T-helper 22 cell (primary cell): ENCODE measurements at regions not wholly inside any gene's neighbourhood (a gene's known extent, or its start where the extent isn't known, plus 50 kb on each side); places are given as distances from the start of the nearest gene placed in this dataset.
"Not testable (repeated sequence)": the region's sequence is repeated elsewhere in the genome, so short reads cannot be mapped to it uniquely, and the experiment has no call there.

Source experiments
- DNase-seq: peaks from one replicate; pipeline ENCODE4 v3.0.0-alpha.2; 2020; ENCODE audit warnings: low read depth

DNA sequence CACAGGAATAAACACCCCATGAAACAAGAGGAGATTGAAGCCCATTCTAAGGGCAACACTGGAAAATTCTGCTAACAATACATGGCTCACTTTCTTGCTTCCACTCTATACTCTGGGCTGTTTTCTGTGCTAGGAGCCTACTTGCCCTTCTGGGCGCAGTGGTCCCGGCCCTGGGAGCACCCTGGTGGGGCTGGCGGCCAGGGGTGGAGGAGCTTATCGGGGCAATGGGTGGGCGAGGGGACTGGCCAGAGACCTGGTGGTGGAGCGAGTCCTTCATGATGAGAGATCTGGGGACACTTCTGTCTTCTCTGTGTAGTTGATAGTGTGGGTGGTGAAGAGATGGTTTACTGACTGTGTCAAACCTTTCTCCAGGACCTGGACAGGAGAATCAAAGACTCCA lies 1128.5 kb downstream of the TBL1XR1 start:
- no peak for DNase-seq

DNA sequence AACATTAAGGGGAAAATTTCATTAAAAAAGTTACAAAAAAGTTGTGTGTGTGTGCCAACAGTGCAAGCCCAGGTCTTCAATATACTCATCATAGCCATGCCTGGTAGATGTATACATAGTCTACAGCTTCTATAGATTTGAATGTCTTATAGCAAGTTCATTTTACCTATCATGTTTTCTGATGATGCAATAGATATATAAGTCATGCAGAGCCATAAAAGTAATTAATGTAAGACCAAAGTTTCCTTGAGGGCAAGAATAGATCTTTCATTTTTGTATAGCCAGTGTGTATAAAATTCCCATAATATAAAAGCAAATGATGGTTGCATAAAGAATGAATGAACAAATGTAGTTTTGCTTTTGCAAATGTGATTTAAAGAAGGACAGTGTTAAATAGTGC lies 1138.4 kb downstream of the TBL1XR1 start:
- no peak for DNase-seq

DNA sequence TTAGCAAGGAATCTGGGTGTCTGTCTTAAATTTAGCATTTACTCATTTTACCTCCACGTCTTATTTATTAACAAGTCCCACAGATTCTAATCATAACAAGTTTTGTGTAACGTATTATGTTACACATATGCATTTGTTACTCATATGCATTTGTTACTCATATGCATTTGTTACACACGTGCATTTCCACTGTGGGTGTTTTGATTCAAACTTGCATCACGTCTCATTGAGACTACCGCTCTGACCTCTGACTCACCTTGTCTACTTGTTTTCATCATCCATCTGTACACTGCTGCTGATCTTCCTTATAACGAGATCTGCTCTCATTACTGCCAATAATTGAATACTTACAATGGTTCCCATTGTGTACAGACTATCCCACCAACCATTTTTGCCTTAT lies 1141.4 kb downstream of the TBL1XR1 start:
- no peak for DNase-seq

DNA sequence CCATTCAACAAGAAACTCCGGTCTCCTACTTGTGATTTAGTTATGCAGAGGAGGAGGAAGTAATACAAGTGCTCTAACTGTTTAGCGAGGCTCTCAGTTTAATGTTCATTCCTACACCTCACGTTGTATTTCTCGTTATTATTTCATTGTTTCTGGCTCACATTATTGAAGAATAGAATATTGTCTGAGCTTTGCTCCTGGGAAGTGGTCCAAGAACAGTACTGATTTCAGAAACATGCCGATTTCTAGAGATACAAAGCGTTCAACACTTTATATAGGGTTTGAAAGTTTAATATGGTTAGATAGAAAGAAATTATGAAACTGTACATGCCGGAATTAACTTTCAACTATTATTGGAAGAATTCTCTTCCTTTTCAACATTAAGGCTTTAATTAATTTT lies 1145.5 kb downstream of the TBL1XR1 start:
- no peak for DNase-seq

DNA sequence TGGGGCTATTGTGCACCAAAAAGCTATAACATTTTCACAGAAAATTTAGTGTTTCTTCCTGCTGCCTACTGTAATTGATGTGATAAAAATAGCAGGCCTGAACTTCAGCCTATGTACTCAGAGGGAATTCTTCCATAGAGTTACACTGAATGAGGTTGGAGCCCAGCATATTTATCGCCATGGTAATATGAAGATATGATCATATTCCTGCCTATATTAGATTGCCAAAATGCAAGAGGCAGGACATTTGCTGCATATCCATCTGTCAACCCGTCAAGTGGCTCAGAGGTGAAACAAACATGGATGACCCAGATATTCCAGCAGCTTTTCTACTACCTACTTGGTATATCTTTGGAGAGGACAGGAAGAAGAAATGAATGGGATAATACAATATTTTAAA lies 1150.6 kb downstream of the TBL1XR1 start:
- DNase-seq = no peak

DNA sequence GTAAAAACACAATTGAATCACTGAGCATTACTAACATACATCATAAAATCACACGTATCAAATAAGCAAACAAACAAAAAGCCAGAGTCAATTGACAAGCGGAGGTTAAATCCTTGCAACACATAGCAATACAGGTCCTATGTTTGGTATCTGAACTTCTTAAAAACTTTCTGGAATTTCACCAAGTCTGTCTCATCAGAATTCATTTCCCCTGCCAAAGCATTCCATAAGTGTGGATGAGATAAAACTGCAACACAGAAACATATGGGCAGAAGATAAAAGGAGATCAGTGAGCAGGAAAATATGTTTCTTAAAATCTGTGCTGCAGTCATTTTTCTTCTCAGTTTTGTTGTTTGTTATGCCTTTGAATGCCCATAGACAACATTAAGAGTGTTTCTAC lies 1155.5 kb downstream of the TBL1XR1 start:
- no peak for DNase-seq

DNA sequence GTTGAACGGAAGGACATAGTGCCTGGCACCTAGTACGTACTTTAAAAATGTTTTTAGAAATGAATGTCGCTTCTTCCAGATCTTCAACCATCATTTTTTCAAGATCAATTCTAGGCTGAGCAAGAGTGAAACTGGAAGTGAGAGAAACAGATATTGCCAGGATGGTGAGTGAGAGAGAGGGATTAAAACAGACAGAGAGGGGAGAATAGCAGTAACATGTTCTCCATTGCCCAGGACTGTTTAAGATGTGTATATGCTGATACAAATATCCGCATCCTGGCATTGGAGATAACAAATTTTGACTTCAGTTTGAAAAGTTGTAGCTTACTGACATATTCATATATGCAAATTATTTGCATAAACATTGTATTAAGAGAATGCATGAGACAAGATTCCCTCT lies 1156.1 kb downstream of the TBL1XR1 start:
- DNase-seq = no peak

DNA sequence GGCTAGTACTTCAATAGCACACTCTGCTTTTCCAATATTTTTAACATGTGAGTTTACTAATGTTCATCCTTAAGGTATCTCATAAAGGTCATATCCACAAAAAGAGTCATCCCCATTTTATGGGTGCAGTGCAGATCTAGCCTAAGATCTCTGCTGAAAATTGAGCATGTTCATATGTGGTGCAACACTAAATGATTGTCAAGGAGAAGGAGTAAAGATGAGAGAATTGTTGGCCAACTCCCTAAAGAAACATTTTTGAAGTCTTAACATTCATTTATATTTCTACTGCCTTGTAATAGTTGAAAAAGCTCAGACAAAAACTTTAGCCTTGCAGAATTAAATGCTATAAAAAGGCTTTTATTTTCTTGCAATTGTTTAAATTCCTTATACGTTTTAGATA lies 1159.6 kb downstream of the TBL1XR1 start:
- DNase-seq = no peak

DNA sequence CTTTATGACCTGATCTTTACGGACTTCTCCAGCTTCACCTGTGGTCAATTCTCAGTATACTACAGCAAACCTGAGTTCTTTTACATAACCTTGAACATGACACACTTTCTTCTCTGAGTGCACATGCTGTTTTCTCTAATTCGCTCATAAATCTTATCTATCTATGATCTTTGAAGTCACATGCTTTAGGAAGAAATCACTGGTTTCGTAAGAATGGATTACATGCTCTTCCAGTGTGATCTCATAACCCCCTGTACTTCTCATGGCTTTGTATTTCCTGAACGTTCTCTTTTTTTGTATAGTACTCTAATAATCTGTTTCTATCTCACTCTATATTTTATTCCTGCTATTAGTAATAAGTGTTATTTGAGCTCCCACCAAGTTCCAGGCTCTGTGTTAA lies 1165.2 kb downstream of the TBL1XR1 start:
- no peak for DNase-seq

DNA sequence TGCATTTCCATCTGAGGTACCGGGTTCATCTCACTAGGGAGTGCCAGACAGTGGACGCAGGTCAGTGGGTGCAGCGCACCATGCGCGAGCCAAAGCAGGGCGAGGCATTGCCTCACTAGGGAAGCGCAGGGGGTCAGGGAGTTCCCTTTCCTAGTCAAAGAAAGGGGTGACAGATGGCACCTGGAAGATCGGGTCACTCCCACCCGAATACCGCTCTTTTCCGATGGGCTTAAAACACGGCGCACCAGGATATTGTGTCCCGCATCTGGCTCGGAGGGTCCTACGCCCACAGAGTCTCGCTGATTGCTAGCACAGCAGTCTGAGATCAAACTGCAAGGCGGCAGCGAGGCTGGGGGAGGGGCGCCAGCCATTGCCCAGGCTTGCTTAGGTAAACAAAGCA lies 1157.1 kb downstream of the NAALADL2 start:
- not testable (repeated sequence) for DNase-seq

DNA sequence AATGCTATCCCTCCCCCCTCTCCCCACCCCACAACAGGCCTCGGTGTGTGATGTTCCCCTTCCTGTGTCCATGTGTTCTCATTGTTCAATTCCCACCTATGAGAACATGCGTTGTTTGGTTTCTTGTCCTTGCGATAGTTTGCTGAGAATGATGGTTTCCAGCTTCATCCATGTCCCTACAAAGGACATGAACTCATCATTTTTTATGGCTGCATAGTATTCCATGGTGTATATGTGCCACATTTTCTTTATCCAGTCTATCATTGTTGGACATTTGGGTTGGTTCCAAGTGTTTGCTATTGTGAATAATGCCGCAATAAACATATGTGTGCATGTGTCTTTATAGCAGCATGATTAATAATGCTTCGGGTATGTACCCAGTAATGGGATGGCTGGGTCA lies 1156.1 kb downstream of the NAALADL2 start:
- DNase-seq = not testable (repeated sequence)

DNA sequence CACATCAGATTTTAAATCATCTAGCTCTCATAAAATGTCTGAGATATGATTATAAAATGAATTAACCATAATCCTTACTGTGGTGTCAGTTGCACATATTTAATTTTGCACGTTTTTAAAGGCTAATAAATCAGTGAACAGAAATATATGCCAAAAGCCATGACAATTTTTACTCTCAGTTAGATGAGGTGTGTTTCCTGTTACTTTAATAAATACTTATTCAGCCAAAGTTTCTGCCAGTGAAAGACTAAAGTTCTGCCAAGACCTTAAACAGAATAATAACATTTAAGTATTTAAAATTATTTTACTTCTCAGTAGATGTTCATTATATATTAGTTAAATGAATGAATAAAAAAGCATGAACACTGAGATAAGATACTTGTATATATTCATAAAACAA lies 1150.1 kb downstream of the NAALADL2 start:
- no peak for DNase-seq

DNA sequence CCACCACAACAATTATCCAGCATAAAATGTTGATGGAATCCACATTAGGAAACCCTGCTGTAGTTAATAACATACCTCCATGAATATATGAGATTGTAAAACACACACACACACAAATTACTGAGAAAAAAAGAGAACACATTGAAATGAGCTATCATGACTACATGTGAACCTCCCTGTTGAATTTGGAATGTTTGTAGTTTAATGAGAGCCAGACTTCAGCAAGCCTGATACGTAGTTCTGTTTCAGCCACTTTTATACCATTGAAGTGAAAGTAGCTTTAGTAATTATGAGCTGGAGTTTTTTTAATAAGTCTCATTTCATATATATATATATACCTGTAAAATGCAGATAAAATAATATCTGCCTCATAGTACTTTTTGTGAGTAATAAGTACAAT lies 1146.4 kb downstream of the NAALADL2 start:
- no peak for DNase-seq

DNA sequence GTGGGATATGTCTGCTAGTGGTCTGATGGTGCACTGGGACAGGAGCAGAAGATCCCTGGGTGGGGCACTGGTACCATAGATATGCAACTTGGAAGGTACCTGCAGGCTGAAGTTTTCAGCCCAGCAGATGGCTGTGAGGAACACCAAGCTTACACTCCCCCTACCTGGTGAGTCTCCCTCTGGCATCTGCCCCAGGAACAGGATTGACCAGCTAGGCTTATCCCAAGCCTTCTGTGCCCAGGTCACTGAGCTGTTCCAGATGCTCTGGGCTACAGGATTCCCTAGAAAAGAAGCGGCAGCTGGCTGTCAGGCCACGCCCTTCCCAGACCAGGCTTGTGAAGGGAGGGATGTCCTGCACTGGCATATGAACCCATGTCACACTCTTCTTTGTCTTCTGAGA lies 1130.0 kb downstream of the NAALADL2 start:
- no peak for DNase-seq

DNA sequence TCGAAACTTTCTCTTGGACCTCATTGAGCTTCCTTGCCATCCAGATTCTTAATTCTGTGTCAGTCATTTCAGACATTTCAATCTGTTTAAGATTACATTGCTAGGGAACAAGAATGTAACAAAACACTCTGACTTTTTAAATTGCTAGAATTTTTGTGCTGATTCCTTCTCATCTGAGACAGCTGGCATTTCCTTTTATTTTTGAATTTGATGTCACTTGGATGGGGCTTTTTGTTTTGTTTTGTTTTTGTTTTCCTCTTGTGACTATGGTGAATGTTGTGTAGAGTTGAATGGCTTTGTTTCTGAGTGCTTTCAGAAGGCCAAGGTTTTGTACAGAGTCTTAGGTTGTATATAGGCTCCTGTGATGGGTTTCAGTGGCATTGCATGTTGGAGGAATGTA lies 1129.3 kb downstream of the NAALADL2 start:
- no peak for DNase-seq

DNA sequence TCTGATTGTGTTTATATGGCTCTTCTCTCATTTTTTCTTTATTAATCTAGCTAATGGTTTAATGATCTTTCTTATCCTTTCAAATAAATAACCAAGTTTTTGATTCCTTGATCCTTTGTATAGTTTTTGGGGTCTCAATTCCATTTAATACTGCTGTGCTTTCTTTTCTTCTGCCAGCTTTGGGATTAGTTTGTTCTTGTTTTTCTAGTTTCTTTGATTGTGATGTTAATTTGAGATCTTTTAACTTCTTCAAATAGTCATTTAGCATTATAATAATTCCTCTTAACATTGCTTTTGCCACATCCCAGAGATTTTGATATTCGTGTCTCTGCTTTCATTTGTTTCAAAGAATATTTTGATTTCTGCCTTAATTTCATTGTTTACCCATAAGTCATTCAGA lies 1126.6 kb downstream of the NAALADL2 start:
- no peak for DNase-seq

DNA sequence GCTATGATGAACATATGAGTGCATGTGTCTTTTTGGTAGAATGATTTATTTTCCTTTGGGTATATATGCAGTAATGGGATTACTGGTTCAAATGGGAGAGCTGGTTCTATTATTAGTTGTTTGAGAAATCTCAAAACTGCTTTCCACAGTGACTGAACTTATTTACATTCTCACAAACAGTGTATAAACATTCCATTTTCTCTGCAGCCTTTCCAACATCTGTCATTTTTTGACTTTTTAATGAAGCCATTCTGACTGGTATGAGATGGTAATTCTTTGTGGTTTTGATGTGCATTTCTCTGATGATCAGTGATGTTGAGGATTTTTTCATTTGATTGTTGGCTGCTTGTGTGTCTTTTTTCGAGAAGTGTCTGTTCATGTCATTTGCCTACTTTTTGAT lies 1124.2 kb downstream of the NAALADL2 start:
- DNase-seq = no peak

DNA sequence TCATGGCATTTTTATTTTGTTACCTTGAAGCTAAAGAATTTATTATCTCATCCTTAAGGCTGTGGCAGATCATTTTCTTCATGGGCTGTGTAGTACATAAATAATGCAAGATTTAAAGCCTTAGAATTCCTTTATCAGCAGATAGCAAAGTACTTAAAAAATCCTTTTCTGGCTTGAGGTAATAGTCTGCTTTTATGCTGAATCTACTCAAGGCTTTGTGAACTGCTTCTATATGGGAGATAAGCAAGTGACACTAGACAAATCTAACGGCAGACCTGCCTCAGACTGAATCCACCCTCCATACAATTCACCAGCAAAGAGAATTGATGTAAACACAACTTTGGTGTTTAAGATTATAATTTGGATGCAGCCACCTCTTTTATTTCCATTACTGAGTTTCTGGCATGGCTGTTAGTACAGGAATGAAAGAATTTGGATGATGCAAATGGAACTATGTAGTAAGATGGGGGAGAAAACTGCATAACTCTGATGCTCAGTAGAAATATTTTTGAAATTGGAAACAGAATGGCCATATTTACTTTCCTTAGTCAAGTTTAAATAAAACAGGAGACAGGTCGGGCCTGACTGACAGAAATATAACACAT lies 1121.5 kb downstream of the NAALADL2 start:
- no peak for DNase-seq

DNA sequence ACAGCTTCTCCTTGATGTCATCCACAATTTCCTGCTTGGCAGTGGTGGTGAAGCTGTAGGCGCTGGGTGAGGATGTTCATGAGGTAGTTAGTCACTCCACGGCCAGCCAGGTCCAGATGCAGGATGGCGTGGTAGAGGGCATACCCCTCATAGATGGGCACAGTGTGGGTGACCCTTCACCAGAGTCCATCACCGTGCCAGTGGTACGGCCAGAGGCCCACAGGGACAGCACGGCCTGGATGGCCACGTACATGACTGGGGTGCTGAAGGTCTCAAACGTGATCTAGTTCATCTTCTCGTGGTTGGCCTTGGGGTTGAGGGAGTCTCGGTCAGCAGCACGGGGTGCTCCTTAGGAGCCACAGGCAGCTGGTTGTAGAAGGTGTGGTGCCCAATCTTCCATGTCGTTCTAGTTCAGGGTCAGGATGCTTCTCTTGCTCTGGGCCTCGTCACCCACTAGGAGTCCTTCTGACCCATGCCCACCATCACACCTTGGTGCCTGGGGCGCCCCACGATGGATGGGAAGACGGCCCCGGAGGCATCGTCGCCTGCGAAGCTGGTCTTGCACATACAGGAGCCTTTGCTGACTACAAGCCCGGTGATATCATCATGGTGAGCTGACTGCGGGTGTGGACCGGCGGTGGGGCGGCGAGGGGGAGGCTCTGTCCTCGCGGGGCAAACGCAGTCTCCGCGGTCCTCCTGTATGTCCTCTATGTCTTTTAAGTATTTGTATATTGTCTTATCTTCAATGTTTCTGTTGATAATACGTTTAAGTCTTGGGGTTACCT lies 1119.0 kb downstream of the NAALADL2 start:
- DNase-seq = no peak

DNA sequence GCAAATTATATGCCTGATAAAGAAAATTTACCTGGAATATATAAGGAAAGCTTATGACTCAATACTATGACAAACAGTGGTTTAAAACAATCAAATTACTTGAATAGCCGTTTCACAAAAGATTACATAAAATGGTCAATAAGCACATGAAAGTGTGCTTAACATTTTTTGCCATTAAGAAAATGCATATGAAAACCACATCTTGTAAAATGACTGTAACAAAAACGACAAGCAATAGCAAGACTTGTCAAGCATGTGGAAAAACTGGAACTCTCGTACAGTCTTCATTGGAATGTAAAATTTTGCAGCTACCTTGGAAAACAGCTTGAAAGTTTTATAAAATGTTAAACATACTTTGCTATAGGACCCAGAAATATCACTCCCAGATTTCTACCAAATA lies 1110.3 kb downstream of the NAALADL2 start:
- DNase-seq = no peak

DNA sequence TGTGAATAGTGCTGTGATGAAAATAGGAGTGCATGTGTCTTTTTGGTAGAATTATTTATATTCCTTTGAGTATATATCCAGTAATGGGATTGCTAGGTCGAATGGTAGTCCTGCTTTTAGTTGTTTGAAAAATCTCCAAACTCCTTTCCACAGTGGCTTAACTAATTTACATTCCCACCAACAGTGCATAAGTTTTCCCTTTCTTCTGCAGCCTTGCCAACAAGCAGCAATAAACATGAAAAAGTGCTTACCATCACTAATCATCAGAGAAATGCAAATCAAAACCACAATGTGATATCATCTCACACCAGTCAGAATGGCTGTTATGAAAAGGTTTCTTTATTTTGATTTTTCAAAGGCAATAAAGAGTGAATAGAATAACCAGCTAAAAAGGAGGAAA lies 1105.9 kb downstream of the NAALADL2 start:
- DNase-seq = no peak

DNA sequence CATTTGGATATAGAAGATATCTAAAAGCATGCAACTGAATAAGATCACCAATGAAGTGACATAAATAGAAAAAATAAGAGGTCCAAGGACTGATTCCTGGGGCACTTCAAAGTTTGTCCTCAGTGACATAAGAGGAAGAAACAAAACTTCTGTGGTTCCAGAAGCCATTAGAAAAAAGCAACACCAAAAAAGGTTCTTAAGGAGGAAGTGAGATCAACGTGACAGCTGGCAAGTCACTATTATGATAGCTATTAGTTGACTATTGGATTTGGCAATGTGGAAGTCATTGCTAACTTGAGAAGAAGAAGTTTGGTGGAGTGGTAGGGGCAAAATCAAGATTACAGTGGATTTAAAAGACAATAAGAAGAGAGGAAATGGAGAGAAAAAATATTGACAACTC lies 1098.3 kb downstream of the NAALADL2 start:
- DNase-seq = no peak

DNA sequence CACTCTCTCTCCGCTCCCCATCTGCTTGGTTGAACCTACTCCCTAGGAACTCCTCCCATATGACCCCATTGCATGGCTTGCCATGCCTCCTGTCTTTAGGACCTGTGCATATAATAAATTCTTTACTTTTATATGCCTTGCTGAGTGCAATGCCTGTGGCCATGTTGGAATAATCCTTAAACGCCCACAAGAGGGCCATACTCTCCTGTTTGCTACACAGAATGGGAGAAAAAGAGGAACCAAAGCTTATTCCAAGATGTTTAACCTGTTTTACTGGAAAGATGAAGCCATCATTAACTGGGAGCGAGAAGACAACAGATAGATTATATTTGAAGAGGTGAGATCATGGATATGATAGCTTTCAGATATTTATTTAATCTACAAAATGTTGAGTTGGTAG lies 1097.8 kb downstream of the NAALADL2 start:
- no peak for DNase-seq

DNA sequence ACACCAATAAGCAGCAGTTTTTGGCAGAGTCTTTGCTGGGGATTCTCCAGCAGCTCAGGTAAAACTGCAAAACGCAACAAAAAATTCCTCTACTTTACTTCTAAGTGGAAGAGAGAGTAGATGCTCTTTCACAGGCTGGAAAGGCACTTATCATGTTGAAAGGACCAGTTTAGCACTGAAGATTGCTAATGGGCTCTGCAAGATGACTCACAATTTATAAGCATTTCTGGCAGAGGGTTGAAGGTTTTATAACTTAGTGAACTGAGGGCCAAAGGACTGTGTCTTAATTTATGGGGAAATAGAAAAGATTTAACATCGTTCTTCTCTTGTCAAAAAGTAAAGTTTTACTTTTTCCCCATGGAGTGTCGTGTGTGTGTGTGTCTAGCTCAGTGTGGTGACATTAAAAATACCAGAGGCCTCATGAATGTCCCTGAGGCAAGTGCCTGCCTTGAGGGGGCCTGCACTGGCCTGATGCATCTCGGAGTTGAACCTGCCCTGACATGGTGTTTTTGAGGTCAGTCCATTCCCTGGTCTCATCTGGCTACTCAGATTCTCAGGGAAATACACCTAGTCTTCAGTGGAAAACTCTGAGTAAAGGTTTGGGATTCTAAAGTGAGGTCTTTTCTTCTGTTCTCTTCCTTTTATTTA lies 1092.0 kb downstream of the NAALADL2 start:
- no peak for DNase-seq
